Small intestine (tissue), 7 donors: ENCODE measurements at regions not wholly inside any gene's neighbourhood (a gene's known extent, or its start where the extent isn't known, plus 50 kb on each side); places are given as distances from the start of the nearest gene placed in this dataset.
"Not testable (repeated sequence)": the region's sequence is repeated elsewhere in the genome, so short reads cannot be mapped to it uniquely, and the experiment has no call there.

Source experiments
- DNase-seq, 2 donors: peaks; one replicate each; pipeline versions ENCODE4 v3.0.0 to v3.0.0-alpha.2; 2013
- FAIRE-seq: peaks from 2 replicates; lab custom pipeline; 2012; peaks lifted over from hg19 to GRCh38; lab: Jason Lieb, UNC
- H3K27ac ChIP-seq, 3 donors: one replicate each; pipeline ENCODE4 v1.5.1; 2013; ENCODE audit warnings: low read length in 2 of 3, mild to moderate bottlenecking in 2 of 3, control low read depth in 1 of 3, inconsistent platforms in 1 of 3, low read depth in 1 of 3, moderate library complexity in 1 of 3
- H3K27me3 ChIP-seq, 3 donors: one replicate each; pipeline ENCODE4 v1.6.1; 2013; ENCODE audit warnings: low read length in 3 of 3, inconsistent platforms in 1 of 3; ENCODE audit not compliant: control insufficient read depth in 3 of 3, insufficient read depth in 3 of 3
- H3K36me3 ChIP-seq, 3 donors: one replicate each; pipeline ENCODE4 v1.6.1; 2013; ENCODE audit warnings: low read length in 3 of 3, inconsistent platforms in 1 of 3, low read depth in 1 of 3, mild to moderate bottlenecking in 1 of 3, moderate library complexity in 1 of 3; ENCODE audit not compliant: control insufficient read depth in 3 of 3, insufficient read depth in 2 of 3
- H3K4me1 ChIP-seq, 3 donors: one replicate each; pipeline ENCODE4 v1.6.1; 2013; ENCODE audit warnings: low read length in 2 of 3, inconsistent platforms in 1 of 3, low read depth in 1 of 3, mild to moderate bottlenecking in 1 of 3, moderate library complexity in 1 of 3; ENCODE audit not compliant: control insufficient read depth in 3 of 3, insufficient read depth in 2 of 3
- H3K4me3 ChIP-seq, 3 donors: one replicate each; pipeline ENCODE4 v1.5.1; 2013; ENCODE audit warnings: low read length in 3 of 3, control low read depth in 1 of 3, inconsistent platforms in 1 of 3, low read depth in 1 of 3, mild to moderate bottlenecking in 1 of 3, moderate library complexity in 1 of 3
- H3K9me3 ChIP-seq, 2 donors: one replicate each; pipeline ENCODE4 v1.6.1; 2013; ENCODE audit warnings: low read depth in 1 of 2, low read length in 1 of 2; ENCODE audit not compliant: control insufficient read depth in 2 of 2, insufficient read depth in 1 of 2
- WGBS, 3 donors: extraction: QIAGEN DNeasy Blood & Tissue Kit; methylation state at CpG; one replicate each; pipeline ENCODE4 v1.1.7; 2013; 5-methylcytosine and 5-hydroxymethylcytosine counted together
- donor health status: healthy with polysubstance abuse.
- donor health status: control.
- donor health status: control.
- donor health status: Bipolar disorder and iron deficiency.
- donor health status: healthy.

- Histone ChIP-seq H3K9me3 (no peaks in the 10 kb centered on the region), H3K4me1 (no peaks in the 10 kb centered on the region), H3K4me3 (no peak overlapping the region), H3K27me3 (no peaks in the 10 kb centered on the region), H3K27ac (no peak overlapping the region), H3K36me3 (no peaks in the 10 kb centered on the region)
- FAIRE-seq, result no peak
- 73 to 88% (median 85%) methylated on average over 3 of the region's 3 CpGs for WGBS, 3 donors
- no peak for DNase-seq
Observed at GRCh38 chr2:204161886-204162285, 225.3 kb downstream of the ICOS start.

DNA sequence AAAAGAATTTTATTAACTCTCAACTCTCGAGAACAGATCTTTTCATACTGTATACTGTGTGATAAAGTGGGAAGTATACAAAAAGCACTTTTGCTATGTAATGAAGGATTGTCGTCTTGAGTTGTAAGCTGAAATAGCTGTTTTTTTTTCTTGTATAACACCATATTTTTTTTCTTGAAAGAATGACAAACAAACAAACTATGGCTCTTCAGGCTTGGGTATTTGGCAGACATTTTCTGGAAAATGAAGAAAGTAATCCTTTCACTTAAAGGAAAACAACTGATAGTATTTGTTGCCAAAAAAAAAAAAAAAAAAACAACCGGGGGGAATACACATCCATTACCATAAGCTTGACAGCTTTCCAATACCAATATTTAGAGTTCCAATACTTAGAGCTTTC lies 230.4 kb downstream of the ICOS start:
- H3K27ac ChIP-seq, result no peak overlapping the region
- H3K36me3 ChIP-seq, result no peaks in the 10 kb centered on the region
- H3K4me3 ChIP-seq, result no peak overlapping the region
- no peaks in the 10 kb centered on the region for H3K27me3 ChIP-seq
- no peaks in the 10 kb centered on the region for H3K9me3 ChIP-seq
- DNase-seq (no peak), FAIRE-seq (no peak)
- no peaks in the 10 kb centered on the region for H3K4me1 ChIP-seq
- WGBS, 3 donors, result 67 to 73% (median 72%) methylated on average over 3 of the region's 3 CpGs

DNA sequence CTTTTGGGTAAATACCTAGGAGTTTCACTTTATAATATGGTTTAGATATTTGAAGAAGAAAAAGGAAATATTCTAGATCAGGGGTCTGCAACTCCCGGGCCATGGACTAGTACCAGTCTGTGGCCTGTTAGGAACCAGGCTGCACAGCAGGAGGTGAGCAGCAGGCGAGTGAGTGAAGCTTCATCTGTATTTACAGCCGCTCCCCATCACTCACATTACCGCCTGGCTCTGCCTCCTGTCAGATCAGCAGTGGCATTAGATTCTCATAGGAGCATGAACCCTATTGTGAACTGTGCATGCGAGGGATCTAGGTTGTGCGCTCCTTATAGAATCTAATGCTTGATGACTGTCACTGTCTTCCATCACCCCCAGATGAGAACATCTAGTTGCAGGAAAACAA lies 231.1 kb downstream of the ICOS start:
- FAIRE-seq, H3K27me3 ChIP-seq, H3K36me3 ChIP-seq, H3K9me3 ChIP-seq, H3K4me1 ChIP-seq, DNase-seq, H3K4me3 ChIP-seq, H3K27ac ChIP-seq: not testable (repeated sequence)
- 85 to 97% (median 93%) methylated on average over 6 of the region's 6 CpGs for whole genome bisulfite sequencing, 3 donors

DNA sequence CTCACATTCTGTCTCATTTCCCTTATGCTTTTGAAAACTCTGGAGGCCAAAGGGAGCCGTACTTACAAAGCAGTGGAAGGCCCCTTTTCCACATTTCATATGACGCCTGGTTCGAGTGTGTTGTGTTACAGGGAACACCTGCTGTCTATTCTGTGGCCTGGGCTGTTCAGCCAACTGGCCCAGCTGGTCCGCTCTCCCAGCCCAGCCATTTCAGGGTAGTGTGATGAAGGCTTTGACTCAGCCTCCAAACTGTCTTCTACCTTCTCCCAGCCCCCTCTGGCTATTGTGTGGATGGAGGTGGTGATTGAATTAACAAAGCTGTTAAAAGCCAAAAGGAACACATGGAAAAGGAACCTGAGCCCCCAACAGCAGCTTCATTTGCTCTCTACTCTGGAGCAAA lies 233.8 kb downstream of the ICOS start:
- no peaks in the 10 kb centered on the region for H3K9me3 ChIP-seq
- no peaks in the 10 kb centered on the region for H3K36me3 ChIP-seq

GRCh38 chr2:204171432-204172144 lies 235.0 kb downstream of the ICOS start:
- no peak overlapping the region for H3K27ac ChIP-seq
- FAIRE-seq (no peak), DNase-seq (no peak)
- H3K27me3 ChIP-seq, result peaks cover 0 to 4% (median 0%) of the 10 kb centered on the region in 3 donors
- H3K9me3 ChIP-seq, result no peaks in the 10 kb centered on the region
- H3K4me3 ChIP-seq, result no peak overlapping the region
- H3K36me3 ChIP-seq, result no peaks in the 10 kb centered on the region
- 74 to 81% (median 78%) methylated on average over 6 of the region's 6 CpGs for WGBS, 3 donors
- no peaks in the 10 kb centered on the region for H3K4me1 ChIP-seq

More for the DNA sequence above, 233.8 kb downstream of the ICOS start:
- no peak overlapping the region for H3K4me3 ChIP-seq
- peaks cover 0 to 4% (median 0%) of the 10 kb centered on the region in 3 donors for H3K27me3 ChIP-seq
- FAIRE-seq, result no peak
- no peaks in the 10 kb centered on the region for H3K4me1 ChIP-seq
- 89 to 91% (median 91%) methylated on average over 4 of the region's 4 CpGs for WGBS, 3 donors
- DNase-seq, result no peak
- no peak overlapping the region for H3K27ac ChIP-seq

- DNase-seq (no peak), FAIRE-seq (no peak)
- WGBS, 3 donors, result 28 to 61% (median 42%) methylated on average over 7 of the region's 7 CpGs
- Histone ChIP-seq H3K36me3 (no peaks in the 10 kb centered on the region), H3K4me1 (no peaks in the 10 kb centered on the region), H3K4me3 (no peak overlapping the region), H3K27me3 (peaks cover 0 to 4% (median 0%) of the 10 kb centered on the region in 3 donors), H3K27ac (no peak overlapping the region), H3K9me3 (no peaks in the 10 kb centered on the region)
Observed at GRCh38 chr2:204172145-204172600, 235.6 kb downstream of the ICOS start.

DNA sequence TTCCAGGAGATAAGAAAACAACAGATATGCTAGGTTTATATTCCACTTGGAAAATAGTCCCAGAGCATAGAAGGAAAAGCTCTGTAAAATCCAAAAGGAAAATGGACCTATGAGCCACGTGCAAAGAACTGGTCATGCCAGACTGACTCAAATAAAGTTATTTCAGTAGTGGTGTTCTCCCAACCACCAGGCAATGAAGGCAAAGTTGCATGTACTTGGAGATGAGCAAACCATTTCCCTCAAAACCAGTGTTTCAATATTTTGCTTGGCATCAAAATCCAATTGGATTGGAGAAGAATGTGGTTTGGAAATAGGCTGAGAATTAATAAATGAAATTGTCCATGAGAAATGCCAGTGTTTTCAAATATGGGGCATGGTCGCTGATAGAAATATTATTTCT lies 237.5 kb downstream of the ICOS start:
- WGBS, 3 donors, result 21 to 59% (median 35%) methylated on average over 2 of the region's 2 CpGs

GRCh38 chr2:204175552-204176271 lies 239.1 kb downstream of the ICOS start:
- Histone ChIP-seq H3K27ac (no peak overlapping the region), H3K4me1 (no peaks in the 10 kb centered on the region), H3K36me3 (no peaks in the 10 kb centered on the region), H3K27me3 (peaks cover 0 to 4% (median 0%) of the 10 kb centered on the region in 3 donors), H3K4me3 (no peak overlapping the region), H3K9me3 (no peaks in the 10 kb centered on the region)
- WGBS, 3 donors, result 64 to 82% (median 75%) methylated on average over 4 of the region's 4 CpGs
- no peak for DNase-seq
- no peak for FAIRE-seq

More for the DNA sequence above, 237.5 kb downstream of the ICOS start:
- Histone ChIP-seq H3K36me3 (no peaks in the 10 kb centered on the region), H3K4me1 (no peaks in the 10 kb centered on the region), H3K27me3 (peaks cover 0 to 4% (median 0%) of the 10 kb centered on the region in 3 donors), H3K4me3 (no peak overlapping the region), H3K9me3 (no peaks in the 10 kb centered on the region), H3K27ac (no peak overlapping the region)
- FAIRE-seq (no peak), DNase-seq (no peak)
